Suprapubic skin (tissue), 3 donors: ENCODE measurements at regions not wholly inside any gene's neighbourhood (a gene's known extent, or its start where the extent isn't known, plus 50 kb on each side); places are given as distances from the start of the nearest gene placed in this dataset.

Experiments used
- EP300 ChIP-seq: sonication (generic); formaldehyde crosslinking; IDR thresholded peaks from one replicate; pipeline ENCODE4 v1.6.1; 2017; ENCODE audit warnings: antibody characterized with exemption
- TF ChIP-seq, protein P1 (sequence below), 2 donors: fragments of 200-600 bp in 1 of 2; fragments of 450-650 bp in 1 of 2; sonication (generic) in 1 of 2; IDR thresholded peaks; one replicate each; pipeline ENCODE4 v1.5.1; 2016 to 2019; ENCODE audit warnings: antibody characterized with exemption in 2 of 2, mild to moderate bottlenecking in 1 of 2, moderate library complexity in 1 of 2

GRCh38 chr2:223513771-223514455 is 88.2 kb downstream of the SCG2 start:
- TF ChIP-seq, protein P1, sequence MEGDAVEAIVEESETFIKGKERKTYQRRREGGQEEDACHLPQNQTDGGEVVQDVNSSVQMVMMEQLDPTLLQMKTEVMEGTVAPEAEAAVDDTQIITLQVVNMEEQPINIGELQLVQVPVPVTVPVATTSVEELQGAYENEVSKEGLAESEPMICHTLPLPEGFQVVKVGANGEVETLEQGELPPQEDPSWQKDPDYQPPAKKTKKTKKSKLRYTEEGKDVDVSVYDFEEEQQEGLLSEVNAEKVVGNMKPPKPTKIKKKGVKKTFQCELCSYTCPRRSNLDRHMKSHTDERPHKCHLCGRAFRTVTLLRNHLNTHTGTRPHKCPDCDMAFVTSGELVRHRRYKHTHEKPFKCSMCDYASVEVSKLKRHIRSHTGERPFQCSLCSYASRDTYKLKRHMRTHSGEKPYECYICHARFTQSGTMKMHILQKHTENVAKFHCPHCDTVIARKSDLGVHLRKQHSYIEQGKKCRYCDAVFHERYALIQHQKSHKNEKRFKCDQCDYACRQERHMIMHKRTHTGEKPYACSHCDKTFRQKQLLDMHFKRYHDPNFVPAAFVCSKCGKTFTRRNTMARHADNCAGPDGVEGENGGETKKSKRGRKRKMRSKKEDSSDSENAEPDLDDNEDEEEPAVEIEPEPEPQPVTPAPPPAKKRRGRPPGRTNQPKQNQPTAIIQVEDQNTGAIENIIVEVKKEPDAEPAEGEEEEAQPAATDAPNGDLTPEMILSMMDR (IDR thresholded peaks at IDR 0.05) = no peak
- no peak for TF ChIP-seq EP300
